NT2/D1 (cell line): ENCODE measurements at regions not wholly inside any gene's neighbourhood (a gene's known extent, or its start where the extent isn't known, plus 50 kb on each side); places are given as distances from the start of the nearest gene placed in this dataset.

Experiments used
- SUZ12 ChIP-seq: IDR thresholded peaks from 2 replicates; pipeline ENCODE4 v1.6.1; 2011; ENCODE audit not compliant: insufficient read length, insufficient read depth; ENCODE audit errors: extremely low read depth
- YY1 ChIP-seq: IDR thresholded peaks from 2 replicates; pipeline ENCODE4 v1.6.1; 2011; ENCODE audit not compliant: insufficient read length, insufficient read depth
- ZNF274 ChIP-seq: IDR thresholded peaks from 2 replicates; pipeline ENCODE4 v1.6.1; 2011; ENCODE audit warnings: mild to moderate bottlenecking, low read depth, low read length

GRCh38 chr2:142754182-142754581 lies 123.3 kb upstream of the KYNU start:
- no peak for TF ChIP-seq SUZ12
- no peak for TF ChIP-seq YY1
- TF ChIP-seq ZNF274, result no peak
